Keratinocyte (primary cell): ENCODE measurements at regions not wholly inside any gene's neighbourhood (a gene's known extent, or its start where the extent isn't known, plus 50 kb on each side); places are given as distances from the start of the nearest gene placed in this dataset.

Experiments
- DNase-seq: peaks from one replicate; pipeline ENCODE4 v3.0.0-alpha.2; 2011; ENCODE audit warnings: low read depth, missing footprints, low spot score
- FAIRE-seq: peaks from 2 replicates; lab custom pipeline; 2011; peaks lifted over from hg19 to GRCh38; lab: Jason Lieb, UNC
- H2AFZ ChIP-seq: 2 replicates; pipeline ENCODE4 v1.6.0; 2012; ENCODE audit warnings: low read length, control low read depth, inconsistent platforms; ENCODE audit not compliant: control insufficient read depth
- H3K27ac ChIP-seq: 2 replicates; pipeline ENCODE4 v1.5.1; 2011; ENCODE audit warnings: low read length; ENCODE audit not compliant: control insufficient read depth, insufficient read depth
- H3K27me3 ChIP-seq: 3 replicates; pipeline ENCODE4 v1.6.0; 2011; ENCODE audit warnings: low read length; ENCODE audit not compliant: control insufficient read depth, insufficient read depth; ENCODE audit errors: extremely low read depth
- H3K36me3 ChIP-seq, 2 experiments: 2 replicates in 1 of 2; 3 replicates in 1 of 2; pipeline ENCODE4 v1.5.1; 2011; ENCODE audit warnings: low read length in 2 of 2, mild to moderate bottlenecking in 1 of 2; ENCODE audit not compliant: control insufficient read depth in 2 of 2, insufficient read depth in 2 of 2; ENCODE audit errors: extremely low read depth in 1 of 2
- H3K4me1 ChIP-seq: 3 replicates; pipeline ENCODE4 v1.5.1; 2011; ENCODE audit warnings: low read length; ENCODE audit not compliant: control insufficient read depth, insufficient read depth; ENCODE audit errors: extremely low read depth
- H3K4me2 ChIP-seq: 3 replicates; pipeline ENCODE4 v1.6.0; 2011; ENCODE audit warnings: low read depth, low read length; ENCODE audit not compliant: control insufficient read depth, insufficient read depth; ENCODE audit errors: extremely low read depth
- H3K4me3 ChIP-seq, 3 experiments: fragments of 200-600 bp in 1 of 3; sonication (generic) in 1 of 3; 2 replicates in 2 of 3; 3 replicates in 1 of 3; pipeline ENCODE4 v1.5.1; 2011 to 2016; ENCODE audit warnings: low read length in 3 of 3, mild to moderate bottlenecking in 3 of 3, control low read depth in 2 of 3, inconsistent platforms in 1 of 3, low read depth in 1 of 3, mixed read lengths in 1 of 3, mixed run types in 1 of 3, moderate library complexity in 1 of 3; ENCODE audit not compliant: control insufficient read depth in 2 of 3, insufficient read depth in 2 of 3; ENCODE audit errors: extremely low read depth in 1 of 3
- H3K79me2 ChIP-seq: 2 replicates; pipeline ENCODE4 v1.6.0; 2012; ENCODE audit warnings: low read length; ENCODE audit not compliant: control insufficient read depth, insufficient read depth
- H3K9ac ChIP-seq: 3 replicates; pipeline ENCODE4 v1.6.0; 2011; ENCODE audit warnings: low read length; ENCODE audit not compliant: control insufficient read depth, insufficient read depth; ENCODE audit errors: extremely low read depth
- H3K9me1 ChIP-seq: 3 replicates; pipeline ENCODE4 v1.6.0; 2011; ENCODE audit warnings: low read length; ENCODE audit not compliant: control insufficient read depth, insufficient read depth; ENCODE audit errors: extremely low read depth
- H3K9me3 ChIP-seq: 2 replicates; pipeline ENCODE4 v1.5.1; 2012; ENCODE audit warnings: low read depth, low read length; ENCODE audit not compliant: control insufficient read depth
- H4K20me1 ChIP-seq: 3 replicates; pipeline ENCODE4 v1.6.0; 2011; ENCODE audit warnings: low read length; ENCODE audit not compliant: control insufficient read depth, insufficient read depth; ENCODE audit errors: extremely low read depth
- EZH2 ChIP-seq: IDR thresholded peaks from one replicate; pipeline ENCODE4 v1.6.1; 2012; ENCODE audit warnings: inconsistent platforms, mild to moderate bottlenecking, low read length, moderate library complexity
- dilution Hi-C: fragments of 300-500 bp; cut with MboI; formaldehyde crosslinking; loops from one replicate; pipeline ENCODE4 v1.7.0; 2020; ENCODE audit warnings: low sequenced_read_pairs; ENCODE audit not compliant: extremely low pct_ligation_motif_present
- TF ChIP-seq, protein P1 (sequence below), 3 experiments: IDR thresholded peaks in 1 of 3; conservative IDR thresholded peaks in 1 of 3; optimal IDR thresholded peaks in 1 of 3; 2 replicates in 2 of 3; 3 replicates in 1 of 3; pipeline versions ENCODE3 to v1.5.1; 2011; ENCODE audit warnings: low read length in 3 of 3, mild to moderate bottlenecking in 3 of 3, moderate library complexity in 2 of 3, control low read depth in 1 of 3, inconsistent platforms in 1 of 3; ENCODE audit not compliant: insufficient read depth in 2 of 3; ENCODE audit errors: extremely low read depth in 1 of 3

DNA sequence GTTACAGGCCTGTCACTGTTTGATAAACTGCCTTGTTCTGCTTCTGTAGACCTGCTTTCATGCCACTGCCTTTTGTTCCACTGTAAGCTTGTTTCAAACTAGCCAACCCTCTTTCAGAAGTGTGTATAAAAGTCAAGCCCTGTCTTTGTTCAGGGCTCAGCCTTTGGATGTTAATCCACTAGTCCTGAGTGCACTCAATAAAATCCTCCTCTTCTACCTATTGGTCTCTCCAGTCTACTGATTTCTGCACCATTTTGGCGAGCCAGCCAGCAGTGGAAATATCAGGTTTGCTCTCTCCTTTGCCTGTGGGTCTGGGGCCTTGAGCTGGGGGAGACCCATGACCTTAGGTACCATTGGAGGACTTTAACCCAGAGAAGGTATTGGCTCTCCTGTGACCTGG is 901.6 kb upstream of the NDST4 start:
- FAIRE-seq (no peak), DNase-seq (no peak)
- no peaks in the 10 kb centered on the region for H3K9me1 ChIP-seq
- H2AFZ ChIP-seq = no peak overlapping the region
- dilution Hi-C loops = no loop called here
- TF ChIP-seq, protein P1, sequence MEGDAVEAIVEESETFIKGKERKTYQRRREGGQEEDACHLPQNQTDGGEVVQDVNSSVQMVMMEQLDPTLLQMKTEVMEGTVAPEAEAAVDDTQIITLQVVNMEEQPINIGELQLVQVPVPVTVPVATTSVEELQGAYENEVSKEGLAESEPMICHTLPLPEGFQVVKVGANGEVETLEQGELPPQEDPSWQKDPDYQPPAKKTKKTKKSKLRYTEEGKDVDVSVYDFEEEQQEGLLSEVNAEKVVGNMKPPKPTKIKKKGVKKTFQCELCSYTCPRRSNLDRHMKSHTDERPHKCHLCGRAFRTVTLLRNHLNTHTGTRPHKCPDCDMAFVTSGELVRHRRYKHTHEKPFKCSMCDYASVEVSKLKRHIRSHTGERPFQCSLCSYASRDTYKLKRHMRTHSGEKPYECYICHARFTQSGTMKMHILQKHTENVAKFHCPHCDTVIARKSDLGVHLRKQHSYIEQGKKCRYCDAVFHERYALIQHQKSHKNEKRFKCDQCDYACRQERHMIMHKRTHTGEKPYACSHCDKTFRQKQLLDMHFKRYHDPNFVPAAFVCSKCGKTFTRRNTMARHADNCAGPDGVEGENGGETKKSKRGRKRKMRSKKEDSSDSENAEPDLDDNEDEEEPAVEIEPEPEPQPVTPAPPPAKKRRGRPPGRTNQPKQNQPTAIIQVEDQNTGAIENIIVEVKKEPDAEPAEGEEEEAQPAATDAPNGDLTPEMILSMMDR (optimal IDR thresholded peaks at IDR 0.05 in 1 of 3, IDR thresholded peaks at IDR 0.05 in 1 of 3, conservative IDR thresholded peaks at IDR 0.05 in 1 of 3; ENCODE audit: extremely low read depth in 1 of 3, insufficient read depth in 2 of 3, low read length in 3 of 3) = no peak
- no peak for TF ChIP-seq EZH2
- no peak overlapping the region for H3K4me2 ChIP-seq
- H3K27ac ChIP-seq = no peak overlapping the region
- peaks cover 11% of the 10 kb centered on the region for H3K4me1 ChIP-seq
- peaks cover 13% of the 10 kb centered on the region for H3K9me3 ChIP-seq
- H3K9ac ChIP-seq = no peak overlapping the region
- H4K20me1 ChIP-seq = no peaks in the 10 kb centered on the region
- no peaks in the 10 kb centered on the region for H3K36me3 ChIP-seq
- H3K27me3 ChIP-seq = no peaks in the 10 kb centered on the region
- no peaks in the 10 kb centered on the region for H3K79me2 ChIP-seq
- no peak overlapping the region for H3K4me3 ChIP-seq

DNA sequence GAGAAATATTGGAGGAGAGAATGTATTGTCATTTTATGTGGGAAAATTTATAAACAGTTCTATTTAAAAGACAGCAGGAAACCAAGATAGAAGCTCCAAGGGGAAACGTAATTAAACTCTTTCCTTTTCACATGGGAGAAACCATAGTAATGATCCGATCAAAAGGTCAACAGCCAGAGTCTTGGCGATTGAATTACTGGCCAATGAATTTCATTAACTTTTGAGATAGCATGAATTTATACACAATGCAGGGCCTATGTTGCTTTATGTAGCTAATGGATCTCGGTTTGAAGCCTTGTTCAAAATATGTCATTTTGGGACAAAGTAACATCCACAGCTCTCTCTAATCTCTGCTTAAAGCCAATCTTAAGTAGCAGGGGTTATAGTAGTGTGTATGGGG is 897.5 kb upstream of the NDST4 start:
- H3K4me1 ChIP-seq = peaks cover 4% of the 10 kb centered on the region
- H3K9me1 ChIP-seq = no peaks in the 10 kb centered on the region
- TF ChIP-seq EZH2 = no peak
- TF ChIP-seq, protein P1 (optimal IDR thresholded peaks at IDR 0.05 in 1 of 3, IDR thresholded peaks at IDR 0.05 in 1 of 3, conservative IDR thresholded peaks at IDR 0.05 in 1 of 3; ENCODE audit: extremely low read depth in 1 of 3, insufficient read depth in 2 of 3, low read length in 3 of 3) = no peak
- H3K36me3 ChIP-seq = no peaks in the 10 kb centered on the region
- H3K27me3 ChIP-seq = no peaks in the 10 kb centered on the region
- no peak overlapping the region for H3K4me3 ChIP-seq
- dilution Hi-C loops = no loop called here
- no peaks in the 10 kb centered on the region for H3K79me2 ChIP-seq
- H3K9me3 ChIP-seq = peaks cover 13% of the 10 kb centered on the region
- FAIRE-seq = no peak
- no peak overlapping the region for H3K27ac ChIP-seq
- no peak overlapping the region for H2AFZ ChIP-seq
- H3K4me2 ChIP-seq = no peak overlapping the region
- H4K20me1 ChIP-seq = no peaks in the 10 kb centered on the region
- H3K9ac ChIP-seq = no peak overlapping the region
- DNase-seq = no peak
